SK-N-SH treated with all-trans-retinoic acid at 6 μM for 48 hours (cell line): ENCODE measurements at regions not wholly inside any gene's neighbourhood (a gene's known extent, or its start where the extent isn't known, plus 50 kb on each side); places are given as distances from the start of the nearest gene placed in this dataset.

Experiments used
- ATAC-seq: fragments of 200-7000 bp; cut with Tn5 transposase; 3 replicates; pipeline ENCODE4 v1.9.1; 2020; ENCODE audit warnings: mild to moderate bottlenecking, moderate library complexity
- ARNTL ChIP-seq: fragments of 450-650 bp; formaldehyde crosslinking; IDR thresholded peaks from 2 replicates; pipeline ENCODE4 v1.5.0; 2020; ENCODE audit warnings: low read depth, mild to moderate bottlenecking, moderate library complexity, borderline replicate concordance
- BACH2 ChIP-seq: fragments of 250-450 bp; sonication (Bioruptor Pico); IDR thresholded peaks from 2 replicates; pipeline ENCODE4 v1.9.0; 2021; ENCODE audit warnings: mild to moderate bottlenecking, borderline replicate concordance
- CREB5 ChIP-seq: fragments of 250-450 bp; sonication (Bioruptor Pico); IDR thresholded peaks from 2 replicates; pipeline ENCODE4 v1.5.1; 2020; ENCODE audit warnings: low read depth, mild to moderate bottlenecking, moderate library complexity
- CSDC2 ChIP-seq: fragments of 250-450 bp; sonication (Bioruptor Pico); IDR thresholded peaks from 2 replicates; pipeline ENCODE4 v1.5.0; 2020; ENCODE audit warnings: mild to moderate bottlenecking, moderate library complexity
- CSRNP3 ChIP-seq: fragments of 250-450 bp; sonication (Bioruptor Pico); IDR thresholded peaks from 2 replicates; pipeline ENCODE4 v1.5.1; 2021; ENCODE audit warnings: mild to moderate bottlenecking, moderate library complexity
- ESRRG ChIP-seq: fragments of 250-450 bp; sonication (Bioruptor Pico); IDR thresholded peaks from 2 replicates; pipeline ENCODE4 v1.6.1; 2021; ENCODE audit warnings: mild to moderate bottlenecking
- GLIS3 ChIP-seq: fragments of 250-450 bp; sonication (Bioruptor Pico); IDR thresholded peaks from 2 replicates; pipeline ENCODE4 v1.5.0; 2020; ENCODE audit warnings: mild to moderate bottlenecking, moderate library complexity
- ISL1 ChIP-seq: fragments of 250-450 bp; sonication (Bioruptor Pico); IDR thresholded peaks from 2 replicates; pipeline ENCODE4 v2.1.2; 2022; ENCODE audit warnings: mild to moderate bottlenecking, moderate library complexity
- OSR1 ChIP-seq: fragments of 250-450 bp; sonication (Bioruptor Pico); IDR thresholded peaks from 2 replicates; pipeline ENCODE4 v1.8.0; 2022; ENCODE audit warnings: moderate library complexity, mild to moderate bottlenecking, inconsistent platforms
- PATZ1 ChIP-seq: fragments of 250-450 bp; sonication (Bioruptor Pico); IDR thresholded peaks from 2 replicates; pipeline ENCODE4 v1.8.0; 2020; ENCODE audit warnings: mild to moderate bottlenecking, moderate library complexity, borderline replicate concordance
- POU6F1 ChIP-seq: fragments of 250-450 bp; sonication (Bioruptor Pico); IDR thresholded peaks from 2 replicates; pipeline ENCODE4 v1.8.0; 2021; ENCODE audit warnings: low read depth, mild to moderate bottlenecking, moderate library complexity, borderline replicate concordance
- PPARA ChIP-seq: fragments of 250-450 bp; sonication (Bioruptor Pico); IDR thresholded peaks from 2 replicates; pipeline ENCODE4 v1.5.0; 2020; ENCODE audit warnings: mild to moderate bottlenecking, borderline replicate concordance
- RARB ChIP-seq: fragments of 250-450 bp; sonication (Bioruptor Pico); IDR thresholded peaks from 2 replicates; pipeline ENCODE4 v1.8.0; 2021; ENCODE audit warnings: mild to moderate bottlenecking, moderate library complexity
- SNAI2 ChIP-seq: fragments of 250-450 bp; sonication (Bioruptor Pico); IDR thresholded peaks from 2 replicates; pipeline ENCODE4 v1.5.0; 2020; ENCODE audit warnings: mild to moderate bottlenecking, moderate library complexity
- TCF4 ChIP-seq: fragments of 250-450 bp; sonication (Bioruptor Pico); IDR thresholded peaks from 2 replicates; pipeline ENCODE4 v1.8.0; 2021; ENCODE audit warnings: mild to moderate bottlenecking, moderate library complexity, borderline replicate concordance
- TOX ChIP-seq: fragments of 250-450 bp; sonication (Bioruptor Pico); IDR thresholded peaks from 2 replicates; pipeline ENCODE4 v1.8.0; 2021; ENCODE audit warnings: mild to moderate bottlenecking, moderate library complexity, borderline replicate concordance
- TSHZ2 ChIP-seq: fragments of 250-450 bp; sonication (Bioruptor Pico); IDR thresholded peaks from 2 replicates; pipeline ENCODE4 v1.5.0; 2020; ENCODE audit warnings: mild to moderate bottlenecking, moderate library complexity
- ZC3H10 ChIP-seq: fragments of 250-450 bp; sonication (Bioruptor Pico); IDR thresholded peaks from 2 replicates; pipeline ENCODE4 v1.5.1; 2021; ENCODE audit warnings: mild to moderate bottlenecking, moderate library complexity
- ZFP3 ChIP-seq: fragments of 250-450 bp; sonication (Bioruptor Pico); IDR thresholded peaks from 2 replicates; pipeline ENCODE4 v1.5.0; 2020; ENCODE audit warnings: mild to moderate bottlenecking, moderate library complexity
- ZFP30 ChIP-seq: fragments of 450-650 bp; formaldehyde crosslinking; IDR thresholded peaks from 2 replicates; pipeline ENCODE4 v1.5.0; 2022; ENCODE audit warnings: mild to moderate bottlenecking, moderate library complexity
- ZNF565 ChIP-seq: fragments of 450-650 bp; formaldehyde crosslinking; conservative IDR thresholded peaks from 2 replicates; pipeline ENCODE4 v1.5.0; 2020; ENCODE audit warnings: low read depth, mild to moderate bottlenecking, moderate library complexity
- ZNF70 ChIP-seq: fragments of 450-650 bp; formaldehyde crosslinking; IDR thresholded peaks from 2 replicates; pipeline ENCODE4 v1.5.0; 2020; ENCODE audit warnings: mild to moderate bottlenecking, moderate library complexity
- ZNF8 ChIP-seq: fragments of 450-650 bp; formaldehyde crosslinking; IDR thresholded peaks from 2 replicates; pipeline ENCODE4 v1.5.0; 2020; ENCODE audit warnings: mild to moderate bottlenecking, moderate library complexity

- ATAC-seq = no peak
- TF ChIP-seq ZNF8 (CRISPR knock-in tag) (no peak), GLIS3 (CRISPR knock-in tag) (no peak), OSR1 (CRISPR knock-in tag) (no peak), TCF4 (CRISPR knock-in tag) (no peak), CREB5 (CRISPR knock-in tag) (no peak), TSHZ2 (CRISPR knock-in tag) (no peak), ZFP30 (CRISPR knock-in tag) (no peak), BACH2 (CRISPR knock-in tag) (no peak), ARNTL (CRISPR knock-in tag) (no peak), SNAI2 (CRISPR knock-in tag) (no peak), ESRRG (CRISPR knock-in tag) (no peak), ZC3H10 (no peak), PPARA (CRISPR knock-in tag) (no peak), CSDC2 (CRISPR knock-in tag) (no peak), RARB (CRISPR knock-in tag) (no peak), ZFP3 (no peak), ZNF70 (CRISPR knock-in tag) (no peak), ISL1 (no peak)
- TF ChIP-seq, all 23 proteins: peak for 0
Measured at GRCh38 chr12:27388650-27389049, 56.0 kb downstream of the BMAL2 start.

- TF ChIP-seq GLIS3 (CRISPR knock-in tag) (no peak), OSR1 (CRISPR knock-in tag) (no peak), POU6F1 (CRISPR knock-in tag) (no peak), TCF4 (CRISPR knock-in tag) (no peak), ISL1 (no peak), RARB (CRISPR knock-in tag) (no peak), CSDC2 (CRISPR knock-in tag) (no peak), BACH2 (CRISPR knock-in tag) (no peak), TOX (no peak), PATZ1 (CRISPR knock-in tag) (no peak), ZNF565 (CRISPR knock-in tag) (no peak), ESRRG (CRISPR knock-in tag) (no peak), CREB5 (CRISPR knock-in tag) (no peak), SNAI2 (CRISPR knock-in tag) (no peak), CSRNP3 (CRISPR knock-in tag) (no peak), ZNF70 (CRISPR knock-in tag) (no peak), PPARA (CRISPR knock-in tag) (no peak), ZNF8 (CRISPR knock-in tag) (no peak), ARNTL (CRISPR knock-in tag) (no peak)
- ATAC-seq = no peak
Measured at GRCh38 chr12:27394676-27395075, 51.9 kb upstream of the SMCO2 start.
